ENCODE measurements at regions not wholly inside any gene's neighbourhood (a gene's known extent, or its start where the extent isn't known, plus 50 kb on each side); places are given as distances from the start of the nearest gene placed in this dataset.

DNA sequence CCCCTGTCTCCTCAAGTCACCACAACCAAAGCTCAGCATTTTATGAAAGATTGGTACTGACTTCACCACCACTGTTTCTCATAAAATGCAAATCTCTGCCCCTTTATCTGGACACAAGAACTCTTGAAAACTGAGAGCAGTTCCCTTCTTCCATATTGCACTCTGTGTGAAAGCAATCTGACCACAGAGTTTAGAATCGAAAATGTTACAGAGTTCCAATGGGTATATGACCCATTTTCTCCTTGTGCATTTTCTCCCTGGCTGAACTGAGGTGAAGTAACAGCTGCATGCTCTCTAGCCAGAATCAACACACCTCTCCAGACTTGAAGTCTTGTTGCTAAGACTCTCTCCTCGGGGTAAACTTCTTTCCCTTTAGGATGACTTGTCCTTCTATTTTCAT, 111.0 kb upstream of the PLCXD3 start:
- TF ChIP-seq, protein P1, sequence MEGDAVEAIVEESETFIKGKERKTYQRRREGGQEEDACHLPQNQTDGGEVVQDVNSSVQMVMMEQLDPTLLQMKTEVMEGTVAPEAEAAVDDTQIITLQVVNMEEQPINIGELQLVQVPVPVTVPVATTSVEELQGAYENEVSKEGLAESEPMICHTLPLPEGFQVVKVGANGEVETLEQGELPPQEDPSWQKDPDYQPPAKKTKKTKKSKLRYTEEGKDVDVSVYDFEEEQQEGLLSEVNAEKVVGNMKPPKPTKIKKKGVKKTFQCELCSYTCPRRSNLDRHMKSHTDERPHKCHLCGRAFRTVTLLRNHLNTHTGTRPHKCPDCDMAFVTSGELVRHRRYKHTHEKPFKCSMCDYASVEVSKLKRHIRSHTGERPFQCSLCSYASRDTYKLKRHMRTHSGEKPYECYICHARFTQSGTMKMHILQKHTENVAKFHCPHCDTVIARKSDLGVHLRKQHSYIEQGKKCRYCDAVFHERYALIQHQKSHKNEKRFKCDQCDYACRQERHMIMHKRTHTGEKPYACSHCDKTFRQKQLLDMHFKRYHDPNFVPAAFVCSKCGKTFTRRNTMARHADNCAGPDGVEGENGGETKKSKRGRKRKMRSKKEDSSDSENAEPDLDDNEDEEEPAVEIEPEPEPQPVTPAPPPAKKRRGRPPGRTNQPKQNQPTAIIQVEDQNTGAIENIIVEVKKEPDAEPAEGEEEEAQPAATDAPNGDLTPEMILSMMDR (conservative IDR thresholded peaks at IDR 0.05; ENCODE audit: low read depth, low read length): no peak
- no peak for DNase-seq (ENCODE audit: low read depth)
- no peak overlapping the region for H3K4me3 ChIP-seq (ENCODE audit: low read length)

DNA sequence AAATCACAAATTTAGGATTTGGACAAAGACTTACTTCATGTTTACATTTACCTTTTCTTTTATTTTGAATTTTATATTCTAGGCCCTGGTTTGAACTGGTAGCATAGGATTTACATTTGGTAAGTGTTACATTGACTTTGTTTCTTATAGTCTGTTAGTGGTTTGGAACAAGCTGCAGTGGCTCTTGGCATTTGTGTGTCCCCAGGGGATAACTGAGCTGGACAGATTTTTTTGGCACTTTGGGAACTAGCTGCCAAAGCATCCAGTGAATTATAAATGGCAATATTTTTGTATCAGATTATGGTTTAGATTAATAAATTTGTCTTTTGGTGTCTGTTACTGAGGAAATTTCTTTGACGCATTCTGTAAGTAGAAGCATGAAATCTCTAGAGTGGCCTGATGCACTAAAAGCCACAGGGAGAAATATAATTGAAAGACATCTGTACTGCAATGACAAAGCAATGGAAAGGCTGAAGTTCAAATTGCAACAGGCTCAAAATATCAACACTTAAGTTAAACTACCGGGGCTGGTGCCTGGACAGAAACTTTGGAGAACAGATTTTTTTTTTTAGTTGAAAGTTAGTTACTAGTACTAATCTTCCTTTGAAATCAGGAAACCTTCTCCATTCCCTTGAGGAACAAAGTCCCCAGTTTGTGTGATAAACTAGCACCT, 107.6 kb upstream of the PLCXD3 start:
- H3K4me3 ChIP-seq (ENCODE audit: low read length): no peak overlapping the region
- TF ChIP-seq, protein P1 (conservative IDR thresholded peaks at IDR 0.05; ENCODE audit: low read depth, low read length): no peak
- DNase-seq (ENCODE audit: low read depth): no peak

DNA sequence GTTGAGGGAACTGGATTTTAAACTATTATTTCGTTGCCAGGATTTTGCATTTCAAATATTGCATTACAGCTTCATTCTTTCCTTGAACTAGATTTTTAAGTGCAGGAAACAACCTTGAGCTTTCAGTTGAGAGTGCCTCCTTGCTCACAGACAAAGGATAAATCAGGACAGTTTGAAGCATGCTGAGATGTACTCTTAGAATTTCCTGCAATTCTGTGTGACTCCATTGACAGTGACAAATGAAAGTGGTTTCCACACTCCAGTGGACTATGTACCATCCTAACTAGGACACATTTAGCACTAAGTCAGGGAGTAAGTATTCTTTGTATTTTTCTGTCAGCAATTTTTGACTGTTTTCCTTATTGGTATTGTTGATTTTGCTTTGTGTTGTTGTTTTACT, 100.0 kb upstream of the PLCXD3 start:
- TF ChIP-seq, protein P1 (conservative IDR thresholded peaks at IDR 0.05; ENCODE audit: low read depth, low read length): no peak
- H3K4me3 ChIP-seq (ENCODE audit: low read length): no peak overlapping the region
- no peak for DNase-seq (ENCODE audit: low read depth)

DNA sequence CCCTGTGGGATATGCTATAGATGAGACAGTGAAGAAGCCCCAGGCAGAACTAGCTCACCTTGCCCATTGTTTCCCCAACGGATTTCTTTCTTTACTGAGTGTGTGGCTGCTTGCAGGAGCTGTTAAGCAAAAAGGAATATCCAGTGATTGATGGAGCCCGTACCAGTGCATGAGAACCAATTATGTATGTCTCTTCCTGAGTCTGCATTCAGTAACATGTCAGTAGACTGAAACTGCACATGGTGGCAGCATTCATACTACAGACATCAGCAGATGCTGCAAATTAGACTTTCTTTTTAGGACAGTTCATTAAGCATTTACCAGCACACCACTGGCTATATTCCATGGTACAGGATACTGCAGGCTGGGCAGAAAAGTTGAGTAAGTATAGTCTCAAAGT, 90.3 kb upstream of the PLCXD3 start:
- no peak for DNase-seq (ENCODE audit: low read depth)
- TF ChIP-seq, protein P1 (conservative IDR thresholded peaks at IDR 0.05; ENCODE audit: low read depth, low read length): no peak
- H3K4me3 ChIP-seq (ENCODE audit: low read length): no peak overlapping the region

DNA sequence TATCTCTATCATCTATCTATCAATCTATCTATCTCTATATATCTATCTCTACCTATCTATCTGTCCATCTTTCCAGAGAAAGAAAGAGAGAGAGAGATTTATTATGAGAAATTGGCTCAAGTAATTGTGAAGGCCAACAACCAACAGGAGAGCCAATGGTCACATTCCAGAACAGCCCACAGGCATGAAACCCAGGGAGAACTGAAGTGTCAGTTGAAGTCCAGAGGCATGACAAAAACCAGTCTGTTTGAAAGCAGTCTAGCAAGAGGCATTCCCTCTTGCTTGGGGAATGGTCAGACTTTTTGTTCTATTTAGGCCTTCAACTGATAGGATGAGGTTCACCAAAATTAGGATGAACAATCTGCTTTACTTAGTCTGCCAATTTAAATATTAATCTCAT, 87.6 kb upstream of the PLCXD3 start:
- no peak overlapping the region for H3K4me3 ChIP-seq (ENCODE audit: low read length)
- TF ChIP-seq, protein P1 (conservative IDR thresholded peaks at IDR 0.05; ENCODE audit: low read depth, low read length): no peak
- no peak for DNase-seq (ENCODE audit: low read depth)

DNA sequence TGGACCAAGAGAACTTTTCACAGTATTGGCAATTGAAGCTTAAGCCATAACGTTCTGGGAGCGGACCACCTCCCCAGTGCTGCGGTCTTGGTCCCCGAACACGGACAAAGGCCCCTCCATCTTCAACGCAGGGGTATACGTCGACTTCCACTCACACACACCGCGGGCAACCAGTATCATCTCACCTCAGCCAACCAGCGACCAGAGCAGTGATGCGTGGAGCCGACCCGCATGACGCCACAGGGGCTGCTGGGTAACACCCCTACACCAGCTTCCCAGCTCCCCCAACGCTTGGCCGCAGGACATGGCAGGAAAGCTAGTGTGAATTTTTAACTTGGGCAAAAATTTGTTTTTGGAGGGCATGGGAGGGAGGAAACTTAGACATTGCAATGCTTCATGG, 77.3 kb upstream of the PLCXD3 start:
- no peak for DNase-seq (ENCODE audit: low read depth)
- TF ChIP-seq, protein P1 (conservative IDR thresholded peaks at IDR 0.05; ENCODE audit: low read depth, low read length): no peak
- H3K4me3 ChIP-seq (ENCODE audit: low read length): no peak overlapping the region

DNA sequence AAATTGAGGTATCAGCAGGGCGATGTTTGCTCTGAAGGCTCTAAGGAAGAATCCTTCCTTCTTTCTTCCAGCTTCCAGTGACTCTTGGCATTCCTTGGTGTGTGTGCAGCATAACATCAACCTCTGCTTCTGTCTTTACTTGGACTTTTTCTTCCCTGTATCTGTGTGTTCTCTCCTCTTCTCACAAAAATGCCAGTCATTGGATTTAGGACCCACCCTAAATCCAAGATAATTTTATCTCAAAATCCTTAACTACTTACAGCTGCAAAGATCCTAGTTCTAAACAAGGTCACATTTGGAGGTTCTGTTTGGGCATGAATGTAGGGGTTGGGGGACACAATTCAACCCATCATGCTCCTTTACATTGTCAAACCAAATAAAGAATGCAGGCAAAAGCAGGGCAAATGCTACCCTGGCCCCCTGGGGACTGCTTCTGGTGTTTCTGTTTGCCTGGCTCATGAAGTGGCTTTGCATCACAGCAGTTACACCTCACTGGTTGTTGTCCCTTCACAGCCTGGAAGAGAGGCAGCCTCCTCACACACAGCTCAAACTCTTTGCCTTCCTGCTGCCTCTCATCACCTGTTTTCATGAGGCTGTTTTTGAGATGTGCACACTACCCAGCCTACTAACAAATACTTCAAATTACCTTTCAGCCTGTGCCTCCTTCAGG, 64.8 kb upstream of the PLCXD3 start:
- DNase-seq (ENCODE audit: low read depth): no peak
- no peak overlapping the region for H3K4me3 ChIP-seq (ENCODE audit: low read length)
- TF ChIP-seq, protein P1 (conservative IDR thresholded peaks at IDR 0.05; ENCODE audit: low read depth, low read length): no peak
